ENCODE measurements at regions not wholly inside any gene's neighbourhood (a gene's known extent, or its start where the extent isn't known, plus 50 kb on each side); places are given as distances from the start of the nearest gene placed in this dataset.

DNA sequence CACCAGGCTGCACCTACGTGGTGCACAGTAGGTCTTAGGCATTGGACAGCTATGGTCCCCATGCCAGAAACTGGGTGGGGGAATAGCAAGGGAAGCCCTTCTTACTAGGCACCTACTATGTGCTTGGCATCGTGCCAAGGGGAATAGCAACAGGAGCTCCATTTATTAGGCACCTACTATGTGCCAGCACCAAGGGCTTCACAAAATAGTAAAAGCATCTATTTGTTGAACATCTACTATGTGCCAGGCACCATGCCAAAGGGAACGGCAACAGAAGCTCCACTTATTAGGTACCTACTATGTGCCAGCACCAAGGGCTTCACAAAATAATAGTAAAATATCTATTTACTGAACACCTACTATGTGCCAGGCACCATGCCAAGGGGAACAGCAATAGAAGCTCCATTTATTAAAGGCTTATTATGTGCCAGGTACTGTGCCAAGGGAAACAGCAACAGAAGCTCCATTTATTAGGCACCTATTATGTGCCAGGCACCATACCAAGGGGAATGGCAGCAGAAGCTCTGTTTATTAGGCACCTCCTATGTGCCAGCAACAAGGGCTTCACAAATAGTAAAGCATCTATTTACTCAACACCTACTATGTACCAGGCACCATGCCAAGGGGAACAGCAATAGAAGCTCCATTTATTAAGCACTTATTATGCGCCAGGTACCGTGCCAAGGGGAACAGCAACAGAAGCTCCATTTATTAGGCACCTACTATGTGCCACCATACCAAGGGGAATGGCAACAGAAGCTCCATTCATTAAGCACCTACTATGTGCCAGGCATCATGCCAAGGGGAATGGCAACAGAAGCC lies 108.5 kb downstream of the PTPRS start:
- no peak for TF ChIP-seq YY1 (IDR thresholded peaks at IDR 0.05)
- no peak for TF ChIP-seq SP1 (IDR thresholded peaks at IDR 0.05)
- no peak for TF ChIP-seq MAX (IDR thresholded peaks at IDR 0.05)
- TF ChIP-seq, protein P1, sequence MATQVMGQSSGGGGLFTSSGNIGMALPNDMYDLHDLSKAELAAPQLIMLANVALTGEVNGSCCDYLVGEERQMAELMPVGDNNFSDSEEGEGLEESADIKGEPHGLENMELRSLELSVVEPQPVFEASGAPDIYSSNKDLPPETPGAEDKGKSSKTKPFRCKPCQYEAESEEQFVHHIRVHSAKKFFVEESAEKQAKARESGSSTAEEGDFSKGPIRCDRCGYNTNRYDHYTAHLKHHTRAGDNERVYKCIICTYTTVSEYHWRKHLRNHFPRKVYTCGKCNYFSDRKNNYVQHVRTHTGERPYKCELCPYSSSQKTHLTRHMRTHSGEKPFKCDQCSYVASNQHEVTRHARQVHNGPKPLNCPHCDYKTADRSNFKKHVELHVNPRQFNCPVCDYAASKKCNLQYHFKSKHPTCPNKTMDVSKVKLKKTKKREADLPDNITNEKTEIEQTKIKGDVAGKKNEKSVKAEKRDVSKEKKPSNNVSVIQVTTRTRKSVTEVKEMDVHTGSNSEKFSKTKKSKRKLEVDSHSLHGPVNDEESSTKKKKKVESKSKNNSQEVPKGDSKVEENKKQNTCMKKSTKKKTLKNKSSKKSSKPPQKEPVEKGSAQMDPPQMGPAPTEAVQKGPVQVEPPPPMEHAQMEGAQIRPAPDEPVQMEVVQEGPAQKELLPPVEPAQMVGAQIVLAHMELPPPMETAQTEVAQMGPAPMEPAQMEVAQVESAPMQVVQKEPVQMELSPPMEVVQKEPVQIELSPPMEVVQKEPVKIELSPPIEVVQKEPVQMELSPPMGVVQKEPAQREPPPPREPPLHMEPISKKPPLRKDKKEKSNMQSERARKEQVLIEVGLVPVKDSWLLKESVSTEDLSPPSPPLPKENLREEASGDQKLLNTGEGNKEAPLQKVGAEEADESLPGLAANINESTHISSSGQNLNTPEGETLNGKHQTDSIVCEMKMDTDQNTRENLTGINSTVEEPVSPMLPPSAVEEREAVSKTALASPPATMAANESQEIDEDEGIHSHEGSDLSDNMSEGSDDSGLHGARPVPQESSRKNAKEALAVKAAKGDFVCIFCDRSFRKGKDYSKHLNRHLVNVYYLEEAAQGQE (IDR thresholded peaks at IDR 0.05) = no peak
- TF ChIP-seq, protein P2, sequence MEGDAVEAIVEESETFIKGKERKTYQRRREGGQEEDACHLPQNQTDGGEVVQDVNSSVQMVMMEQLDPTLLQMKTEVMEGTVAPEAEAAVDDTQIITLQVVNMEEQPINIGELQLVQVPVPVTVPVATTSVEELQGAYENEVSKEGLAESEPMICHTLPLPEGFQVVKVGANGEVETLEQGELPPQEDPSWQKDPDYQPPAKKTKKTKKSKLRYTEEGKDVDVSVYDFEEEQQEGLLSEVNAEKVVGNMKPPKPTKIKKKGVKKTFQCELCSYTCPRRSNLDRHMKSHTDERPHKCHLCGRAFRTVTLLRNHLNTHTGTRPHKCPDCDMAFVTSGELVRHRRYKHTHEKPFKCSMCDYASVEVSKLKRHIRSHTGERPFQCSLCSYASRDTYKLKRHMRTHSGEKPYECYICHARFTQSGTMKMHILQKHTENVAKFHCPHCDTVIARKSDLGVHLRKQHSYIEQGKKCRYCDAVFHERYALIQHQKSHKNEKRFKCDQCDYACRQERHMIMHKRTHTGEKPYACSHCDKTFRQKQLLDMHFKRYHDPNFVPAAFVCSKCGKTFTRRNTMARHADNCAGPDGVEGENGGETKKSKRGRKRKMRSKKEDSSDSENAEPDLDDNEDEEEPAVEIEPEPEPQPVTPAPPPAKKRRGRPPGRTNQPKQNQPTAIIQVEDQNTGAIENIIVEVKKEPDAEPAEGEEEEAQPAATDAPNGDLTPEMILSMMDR (IDR thresholded peaks at IDR 0.05; ENCODE audit: low read depth, low read length, missing input control) = no peak
- no peak for TF ChIP-seq TAF1 (conservative IDR thresholded peaks at IDR 0.05)
- no peak for TF ChIP-seq GABPA (IDR thresholded peaks at IDR 0.05 in 1 of 2, conservative IDR thresholded peaks at IDR 0.05 in 1 of 2)
- TF ChIP-seq HNF4G (IDR thresholded peaks at IDR 0.05) = no peak
- no peak for TF ChIP-seq ZBTB33 (IDR thresholded peaks at IDR 0.05)
- TF ChIP-seq NR2F2 (IDR thresholded peaks at IDR 0.05) = no peak
- TF ChIP-seq JUND (IDR thresholded peaks at IDR 0.05) = no peak
- 88% methylated on average over 5 of the region's 5 CpGs for WGBS
- Histone ChIP-seq H3K27me3 (ENCODE audit: control insufficient read depth in 4 of 4, insufficient read depth in 4 of 4, low read length in 3 of 4) (no peaks in the 10 kb centered on the region), H3K4me3 (ENCODE audit: low read depth in 1 of 3, low read length in 3 of 3) (no peak overlapping the region), H3K27ac (ENCODE audit: low read depth in 1 of 2, low read length in 2 of 2) (no peak overlapping the region), H3K36me3 (ENCODE audit: control insufficient read depth in 4 of 4, insufficient read depth in 3 of 4, low read depth in 1 of 4, low read length in 3 of 4) (no peaks in the 10 kb centered on the region), H3K4me1 (ENCODE audit: control insufficient read depth in 4 of 4, insufficient read depth in 4 of 4, low read length in 3 of 4) (no peaks in the 10 kb centered on the region), H3K9me3 (ENCODE audit: control insufficient read depth in 4 of 4, low read length in 3 of 4) (no peaks in the 10 kb centered on the region), H3K9ac (ENCODE audit: low read depth in 1 of 2, low read length in 2 of 2) (no peak overlapping the region)
- DNase-seq (ENCODE audit: low spot score) = no peak

- H3K9me3 ChIP-seq (ENCODE audit: control insufficient read depth in 4 of 4, low read length in 3 of 4) = no peaks in the 10 kb centered on the region
- H3K4me3 ChIP-seq (ENCODE audit: low read depth in 1 of 3, low read length in 3 of 3) = no peak overlapping the region
- no peaks in the 10 kb centered on the region for H3K36me3 ChIP-seq (ENCODE audit: control insufficient read depth in 4 of 4, insufficient read depth in 3 of 4, low read depth in 1 of 4, low read length in 3 of 4)
- no peaks in the 10 kb centered on the region for H3K27me3 ChIP-seq (ENCODE audit: control insufficient read depth in 4 of 4, insufficient read depth in 4 of 4, low read length in 3 of 4)
- WGBS = 97% methylated on average over 41 of the region's 41 CpGs
- no peak overlapping the region for H3K27ac ChIP-seq (ENCODE audit: low read depth in 1 of 2, low read length in 2 of 2)
- H3K9ac ChIP-seq (ENCODE audit: low read depth in 1 of 2, low read length in 2 of 2) = no peak overlapping the region
- DNase-seq (ENCODE audit: low spot score) = no peak
- no peaks in the 10 kb centered on the region for H3K4me1 ChIP-seq (ENCODE audit: control insufficient read depth in 4 of 4, insufficient read depth in 4 of 4, low read length in 3 of 4)
- TF ChIP-seq, protein P2 (IDR thresholded peaks at IDR 0.05; ENCODE audit: low read depth, low read length, missing input control) = no peak
- TF ChIP-seq EGR1 (IDR thresholded peaks at IDR 0.05; ENCODE audit: low read depth in 2 of 2) (no peak), RAD21 (IDR thresholded peaks at IDR 0.05) (no peak), GABPA (IDR thresholded peaks at IDR 0.05 in 1 of 2, conservative IDR thresholded peaks at IDR 0.05 in 1 of 2) (no peak), SP1 (IDR thresholded peaks at IDR 0.05) (no peak), RXRA (IDR thresholded peaks at IDR 0.05) (no peak), NR2F2 (IDR thresholded peaks at IDR 0.05) (no peak), HNF4A (conservative IDR thresholded peaks at IDR 0.05) (no peak), FOXA1 (IDR thresholded peaks at IDR 0.05) (no peak)
Observed at GRCh38 chr19:5230730-5231555, 109.7 kb downstream of the PTPRS start.

Measured in liver (tissue), 8 donors.